ENCODE measurements at regions not wholly inside any gene's neighbourhood (a gene's known extent, or its start where the extent isn't known, plus 50 kb on each side); places are given as distances from the start of the nearest gene placed in this dataset.

DNA sequence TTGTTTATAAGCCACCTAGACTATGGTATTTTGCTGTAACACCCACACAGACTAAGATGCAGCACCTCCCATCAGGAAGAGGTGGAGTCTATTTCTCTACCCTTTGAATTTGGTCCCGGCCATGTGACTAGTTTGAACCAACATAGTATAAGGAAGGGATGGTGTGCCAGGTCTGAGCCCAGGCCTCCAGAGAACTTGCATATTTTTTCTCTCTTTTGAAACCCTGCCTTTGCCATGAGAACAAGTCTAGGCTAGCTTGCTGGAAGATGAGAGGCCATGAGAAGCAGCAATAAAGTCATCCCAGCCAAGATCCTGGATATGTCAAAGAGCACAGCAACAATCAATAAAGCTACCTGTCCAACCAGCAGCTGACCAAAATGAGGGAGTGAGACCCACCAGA, 63.0 kb upstream of the ANKEF1 start:
- ChIA-PET POLR2A (no interaction called here), CTCF (no interaction called here)
- no peak overlapping the region for H3K27ac ChIP-seq (ENCODE audit: low read length)
- no peaks in the 10 kb centered on the region for H3K9me3 ChIP-seq (ENCODE audit: control insufficient read depth, insufficient read depth, low read depth, low read length)
- H3K36me3 ChIP-seq (ENCODE audit: control insufficient read depth, insufficient read depth, low read length) = no peaks in the 10 kb centered on the region
- DNase-seq (ENCODE audit: low read depth, low spot score) = no peak
- in situ Hi-C loops (cut with HindIII; ENCODE audit: low pct_unique_long_range_greater_than_20kb, low sequenced_read_pairs) = no loop called here
- H3K27me3 ChIP-seq (ENCODE audit: control insufficient read depth, insufficient read depth, low read length) = no peaks in the 10 kb centered on the region
- H3K4me1 ChIP-seq (ENCODE audit: control insufficient read depth, insufficient read depth, low read length) = no peaks in the 10 kb centered on the region
- no peak for ATAC-seq
- intact Hi-C loops (cut with micrococcal nuclease; ENCODE audit: unreplicated experiment) = no loop called here
- BruUV-seq (replicated peaks) = no TSS peak
- no peak overlapping the region for H3K4me3 ChIP-seq (ENCODE audit: low read depth in 2 of 2, low read length in 2 of 2)
- TF ChIP-seq, protein P1, sequence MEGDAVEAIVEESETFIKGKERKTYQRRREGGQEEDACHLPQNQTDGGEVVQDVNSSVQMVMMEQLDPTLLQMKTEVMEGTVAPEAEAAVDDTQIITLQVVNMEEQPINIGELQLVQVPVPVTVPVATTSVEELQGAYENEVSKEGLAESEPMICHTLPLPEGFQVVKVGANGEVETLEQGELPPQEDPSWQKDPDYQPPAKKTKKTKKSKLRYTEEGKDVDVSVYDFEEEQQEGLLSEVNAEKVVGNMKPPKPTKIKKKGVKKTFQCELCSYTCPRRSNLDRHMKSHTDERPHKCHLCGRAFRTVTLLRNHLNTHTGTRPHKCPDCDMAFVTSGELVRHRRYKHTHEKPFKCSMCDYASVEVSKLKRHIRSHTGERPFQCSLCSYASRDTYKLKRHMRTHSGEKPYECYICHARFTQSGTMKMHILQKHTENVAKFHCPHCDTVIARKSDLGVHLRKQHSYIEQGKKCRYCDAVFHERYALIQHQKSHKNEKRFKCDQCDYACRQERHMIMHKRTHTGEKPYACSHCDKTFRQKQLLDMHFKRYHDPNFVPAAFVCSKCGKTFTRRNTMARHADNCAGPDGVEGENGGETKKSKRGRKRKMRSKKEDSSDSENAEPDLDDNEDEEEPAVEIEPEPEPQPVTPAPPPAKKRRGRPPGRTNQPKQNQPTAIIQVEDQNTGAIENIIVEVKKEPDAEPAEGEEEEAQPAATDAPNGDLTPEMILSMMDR (IDR thresholded peaks at IDR 0.05) = no peak
- TF ChIP-seq TCF7L2 (IDR thresholded peaks at IDR 0.05; ENCODE audit: low read depth, low read length) = no peak
- TF ChIP-seq, protein P2, sequence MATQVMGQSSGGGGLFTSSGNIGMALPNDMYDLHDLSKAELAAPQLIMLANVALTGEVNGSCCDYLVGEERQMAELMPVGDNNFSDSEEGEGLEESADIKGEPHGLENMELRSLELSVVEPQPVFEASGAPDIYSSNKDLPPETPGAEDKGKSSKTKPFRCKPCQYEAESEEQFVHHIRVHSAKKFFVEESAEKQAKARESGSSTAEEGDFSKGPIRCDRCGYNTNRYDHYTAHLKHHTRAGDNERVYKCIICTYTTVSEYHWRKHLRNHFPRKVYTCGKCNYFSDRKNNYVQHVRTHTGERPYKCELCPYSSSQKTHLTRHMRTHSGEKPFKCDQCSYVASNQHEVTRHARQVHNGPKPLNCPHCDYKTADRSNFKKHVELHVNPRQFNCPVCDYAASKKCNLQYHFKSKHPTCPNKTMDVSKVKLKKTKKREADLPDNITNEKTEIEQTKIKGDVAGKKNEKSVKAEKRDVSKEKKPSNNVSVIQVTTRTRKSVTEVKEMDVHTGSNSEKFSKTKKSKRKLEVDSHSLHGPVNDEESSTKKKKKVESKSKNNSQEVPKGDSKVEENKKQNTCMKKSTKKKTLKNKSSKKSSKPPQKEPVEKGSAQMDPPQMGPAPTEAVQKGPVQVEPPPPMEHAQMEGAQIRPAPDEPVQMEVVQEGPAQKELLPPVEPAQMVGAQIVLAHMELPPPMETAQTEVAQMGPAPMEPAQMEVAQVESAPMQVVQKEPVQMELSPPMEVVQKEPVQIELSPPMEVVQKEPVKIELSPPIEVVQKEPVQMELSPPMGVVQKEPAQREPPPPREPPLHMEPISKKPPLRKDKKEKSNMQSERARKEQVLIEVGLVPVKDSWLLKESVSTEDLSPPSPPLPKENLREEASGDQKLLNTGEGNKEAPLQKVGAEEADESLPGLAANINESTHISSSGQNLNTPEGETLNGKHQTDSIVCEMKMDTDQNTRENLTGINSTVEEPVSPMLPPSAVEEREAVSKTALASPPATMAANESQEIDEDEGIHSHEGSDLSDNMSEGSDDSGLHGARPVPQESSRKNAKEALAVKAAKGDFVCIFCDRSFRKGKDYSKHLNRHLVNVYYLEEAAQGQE (IDR thresholded peaks at IDR 0.05; ENCODE audit: insufficient read depth in 1 of 2, low read depth in 2 of 2, low read length in 1 of 2) = no peak
- TF ChIP-seq SIN3A (IDR thresholded peaks at IDR 0.05; ENCODE audit: borderline replicate concordance, insufficient read depth, low read depth, low read length) = no peak
- TF ChIP-seq POLR2AphosphoS5 (IDR thresholded peaks at IDR 0.05; ENCODE audit: low read depth, low read length) = no peak

DNA sequence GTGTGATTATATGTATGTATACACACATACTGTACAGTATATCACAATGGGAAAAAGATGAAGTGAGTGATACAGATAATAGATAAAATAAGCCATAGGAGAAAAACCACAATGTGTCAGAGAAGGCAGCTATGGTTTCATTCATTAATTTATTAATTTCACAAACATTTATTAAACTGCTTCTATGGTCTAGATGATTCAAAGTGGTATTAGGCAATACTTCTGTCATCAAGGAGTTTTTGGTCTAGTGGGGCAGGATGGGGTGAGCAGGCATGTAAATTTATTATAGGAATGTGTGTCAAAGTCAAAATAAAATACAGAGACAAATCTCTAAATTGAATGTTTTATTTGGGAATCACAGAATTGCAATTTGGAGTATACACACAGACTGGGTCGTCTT, 65.2 kb upstream of the ANKEF1 start:
- ChIA-PET CTCF (no interaction called here), POLR2A (no interaction called here)
- no peaks in the 10 kb centered on the region for H3K9me3 ChIP-seq (ENCODE audit: control insufficient read depth, insufficient read depth, low read depth, low read length)
- intact Hi-C loops (cut with micrococcal nuclease; ENCODE audit: unreplicated experiment) = no loop called here
- no peaks in the 10 kb centered on the region for H3K4me1 ChIP-seq (ENCODE audit: control insufficient read depth, insufficient read depth, low read length)
- TF ChIP-seq, protein P1 (IDR thresholded peaks at IDR 0.05) = no peak
- TF ChIP-seq, protein P2 (IDR thresholded peaks at IDR 0.05; ENCODE audit: insufficient read depth in 1 of 2, low read depth in 2 of 2, low read length in 1 of 2) = no peak
- TF ChIP-seq TCF7L2 (IDR thresholded peaks at IDR 0.05; ENCODE audit: low read depth, low read length) (no peak), SIN3A (IDR thresholded peaks at IDR 0.05; ENCODE audit: borderline replicate concordance, insufficient read depth, low read depth, low read length) (no peak), POLR2AphosphoS5 (IDR thresholded peaks at IDR 0.05; ENCODE audit: low read depth, low read length) (no peak)
- in situ Hi-C loops (cut with HindIII; ENCODE audit: low pct_unique_long_range_greater_than_20kb, low sequenced_read_pairs) = no loop called here
- ATAC-seq = no peak
- BruUV-seq (replicated peaks) = no TSS peak
- DNase-seq (ENCODE audit: low read depth, low spot score) = no peak
- no peak overlapping the region for H3K27ac ChIP-seq (ENCODE audit: low read length)
- no peak overlapping the region for H3K4me3 ChIP-seq (ENCODE audit: low read depth in 2 of 2, low read length in 2 of 2)
- no peaks in the 10 kb centered on the region for H3K27me3 ChIP-seq (ENCODE audit: control insufficient read depth, insufficient read depth, low read length)
- no peaks in the 10 kb centered on the region for H3K36me3 ChIP-seq (ENCODE audit: control insufficient read depth, insufficient read depth, low read length)
